C1 segment of cervical spinal cord (tissue), 14 donors: ENCODE measurements at regions not wholly inside any gene's neighbourhood (a gene's known extent, or its start where the extent isn't known, plus 50 kb on each side); places are given as distances from the start of the nearest gene placed in this dataset.
A peak's percentile ranks its signal among the peaks of the same experiment; 100 is the strongest.

Experiments
- DNase-seq, 14 donors: peaks; one replicate each; lab custom pipeline; 2025; lab: John Stamatoyannopoulos, UW

GRCh38 chr13:89796196-89796595 lies 1551.3 kb upstream of the MIR17HG start:
- DNase-seq, result no peak

GRCh38 chr13:89803839-89804238 lies 1543.6 kb upstream of the MIR17HG start:
- no peak for DNase-seq

GRCh38 chr13:89806594-89806993 lies 1540.9 kb upstream of the MIR17HG start:
- DNase-seq, result no peak

GRCh38 chr13:89812856-89813255 lies 1534.6 kb upstream of the MIR17HG start:
- no peak for DNase-seq

- DNase-seq, result no peak
Measured at GRCh38 chr13:89816404-89816803, 1531.1 kb upstream of the MIR17HG start.

- no peak for DNase-seq
Measured at GRCh38 chr13:89822467-89822866, 1525.0 kb upstream of the MIR17HG start.

- peak in 3 of 14 donors; percentile 0 to 13 (median 5) for DNase-seq
Measured at GRCh38 chr13:89827552-89827951, 1519.9 kb upstream of the MIR17HG start.

- DNase-seq, result no peak
Measured at GRCh38 chr13:89828506-89828905, 1519.0 kb upstream of the MIR17HG start.

GRCh38 chr13:89831157-89831556 lies 1516.3 kb upstream of the MIR17HG start:
- no peak for DNase-seq

- no peak for DNase-seq
Measured at GRCh38 chr13:89832827-89833226, 1514.7 kb upstream of the MIR17HG start.

GRCh38 chr13:89843621-89844020 lies 1503.9 kb upstream of the MIR17HG start:
- DNase-seq, result no peak

GRCh38 chr13:89845874-89846273 lies 1501.6 kb upstream of the MIR17HG start:
- no peak for DNase-seq

- DNase-seq, result no peak
Measured at GRCh38 chr13:89846926-89847585, 1500.4 kb upstream of the MIR17HG start.

GRCh38 chr13:89852570-89852969 lies 1494.9 kb upstream of the MIR17HG start:
- DNase-seq, result no peak

GRCh38 chr13:89856512-89856911 lies 1491.0 kb upstream of the MIR17HG start:
- DNase-seq, result no peak

GRCh38 chr13:89857502-89857901 lies 1490.0 kb upstream of the MIR17HG start:
- DNase-seq, result no peak

GRCh38 chr13:89862011-89862690 lies 1485.3 kb upstream of the MIR17HG start:
- no peak for DNase-seq

- DNase-seq, result no peak
Measured at GRCh38 chr13:89862691-89863036, 1484.8 kb upstream of the MIR17HG start.

- DNase-seq, result no peak
Measured at GRCh38 chr13:89865164-89866064, 1482.1 kb upstream of the MIR17HG start.

GRCh38 chr13:89869312-89869711 lies 1478.2 kb upstream of the MIR17HG start:
- no peak for DNase-seq

- DNase-seq, result no peak
Measured at GRCh38 chr13:89878904-89879303, 1468.6 kb upstream of the MIR17HG start.

GRCh38 chr13:89880201-89880600 lies 1467.3 kb upstream of the MIR17HG start:
- no peak for DNase-seq
